GM12878 (cell line): ENCODE measurements at regions not wholly inside any gene's neighbourhood (a gene's known extent, or its start where the extent isn't known, plus 50 kb on each side); places are given as distances from the start of the nearest gene placed in this dataset.
"Not testable (repeated sequence)": the region's sequence is repeated elsewhere in the genome, so short reads cannot be mapped to it uniquely, and the experiment has no call there.

Experiments
- CTCF ChIP-seq, 3 experiments: IDR thresholded peaks in 2 of 3; conservative IDR thresholded peaks in 1 of 3; 2 replicates each; pipeline ENCODE4 v1.5.1; 2011; ENCODE audit warnings: low read depth in 3 of 3, low read length in 3 of 3, mild to moderate bottlenecking in 3 of 3, control low read depth in 2 of 3, moderate library complexity in 2 of 3, inconsistent platforms in 1 of 3, mixed read lengths in 1 of 3; ENCODE audit not compliant: control insufficient read depth in 2 of 3, insufficient read depth in 1 of 3; ENCODE audit errors: extremely low read depth in 1 of 3
- POLR2A ChIP-seq: IDR thresholded peaks from 2 replicates; pipeline ENCODE4 v1.6.1; 2011; ENCODE audit warnings: low read depth, mild to moderate bottlenecking, low read length
- POLR2AphosphoS2 ChIP-seq: IDR thresholded peaks from 2 replicates; pipeline ENCODE4 v1.6.1; 2011; ENCODE audit warnings: low read depth, mild to moderate bottlenecking, low read length, improper control_type of control experiment, moderate library complexity
- SIN3A ChIP-seq: IDR thresholded peaks from 2 replicates; pipeline ENCODE4 v1.6.1; 2012; ENCODE audit warnings: low read depth, low read length, improper control_type of control experiment
- SP1 ChIP-seq: IDR thresholded peaks from one replicate; pipeline ENCODE4 v1.6.1; 2011; ENCODE audit warnings: low read depth, low read length
- TAF1 ChIP-seq: IDR thresholded peaks from 2 replicates; pipeline ENCODE4 v1.6.1; 2011; ENCODE audit warnings: mild to moderate bottlenecking, low read depth, low read length, borderline replicate concordance
- ZBTB33 ChIP-seq: fragments of 450-650 bp; IDR thresholded peaks from 2 replicates; pipeline ENCODE4 v1.6.1; 2017; ENCODE audit warnings: mild to moderate bottlenecking

GRCh38 chr10:3313784-3314444 lies 141.3 kb upstream of the PITRM1 start:
- not testable (repeated sequence) for TF ChIP-seq TAF1; POLR2AphosphoS2; CTCF (IDR thresholded peaks at IDR 0.05 in 2 of 3, conservative IDR thresholded peaks at IDR 0.05 in 1 of 3; ENCODE audit: control insufficient read depth in 2 of 3, extremely low read depth in 1 of 3, insufficient read depth in 1 of 3, low read depth in 3 of 3, low read length in 3 of 3); ZBTB33; POLR2A; SIN3A; SP1
